ENCODE measurements at regions not wholly inside any gene's neighbourhood (a gene's known extent, or its start where the extent isn't known, plus 50 kb on each side); places are given as distances from the start of the nearest gene placed in this dataset.

DNA sequence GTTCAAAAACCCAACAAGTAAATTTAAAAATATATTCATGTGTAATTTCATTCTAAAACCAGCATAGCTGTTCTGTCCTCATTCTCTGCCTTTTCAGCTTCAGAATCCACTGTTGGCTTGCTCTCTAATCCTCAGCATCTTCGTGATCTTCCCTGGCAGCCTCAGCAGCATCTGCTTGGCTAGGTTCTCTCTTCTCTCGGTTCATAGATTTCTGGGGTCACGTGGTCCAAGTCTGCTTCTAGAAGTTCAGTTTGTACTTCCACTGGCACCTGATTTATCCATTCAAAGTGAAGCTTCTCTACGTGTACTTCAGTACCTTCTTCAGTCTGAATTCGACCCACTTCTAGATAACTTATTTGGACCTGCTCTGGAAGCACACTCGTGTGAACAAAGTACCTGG lies 245.7 kb downstream of the EPM2A start:
- Histone ChIP-seq H3K4me3 (ENCODE audit: low read depth, low read length) (no peak overlapping the region), H3K79me2 (ENCODE audit: control insufficient read depth, insufficient read depth, low read length, unreplicated experiment) (no peaks in the 10 kb centered on the region), H3K27ac (ENCODE audit: low read depth, low read length) (no peak overlapping the region), H3K27me3 (ENCODE audit: insufficient read depth, low read length) (peaks cover 14% of the 10 kb centered on the region; the same call in 1 of the 2 replicates), H2AFZ (ENCODE audit: low read length, unreplicated experiment) (no peak overlapping the region), H3K4me1 (ENCODE audit: control insufficient read depth, insufficient read depth, low read length, unreplicated experiment) (no peaks in the 10 kb centered on the region), H3K36me3 (ENCODE audit: insufficient read depth, low read length) (no peaks in the 10 kb centered on the region)

DNA sequence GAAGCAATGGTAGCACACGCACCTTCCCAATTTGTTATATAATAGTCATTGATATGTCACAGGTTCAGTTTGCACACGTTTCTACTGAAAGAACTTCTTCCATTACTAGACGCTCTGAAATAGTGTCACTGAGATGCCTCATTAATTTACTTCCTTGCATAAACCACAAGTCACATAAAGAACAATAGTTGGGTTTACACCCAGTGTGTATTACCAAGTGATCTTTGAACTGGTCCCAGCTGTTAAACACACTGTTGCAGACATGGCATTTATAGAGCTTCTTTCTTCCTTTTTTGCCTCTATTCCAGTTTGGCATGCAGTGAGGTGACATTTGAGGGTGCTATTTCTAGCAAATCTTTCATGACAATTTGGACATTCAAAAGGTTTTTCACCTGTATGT lies 245.3 kb downstream of the EPM2A start:
- Histone ChIP-seq H3K4me3 (ENCODE audit: low read depth, low read length) (no peak overlapping the region), H3K79me2 (ENCODE audit: control insufficient read depth, insufficient read depth, low read length, unreplicated experiment) (no peaks in the 10 kb centered on the region), H3K27me3 (ENCODE audit: insufficient read depth, low read length) (peaks cover 17% of the 10 kb centered on the region; the same call in 1 of the 2 replicates), H3K27ac (ENCODE audit: low read depth, low read length) (no peak overlapping the region), H2AFZ (ENCODE audit: low read length, unreplicated experiment) (no peak overlapping the region), H3K4me1 (ENCODE audit: control insufficient read depth, insufficient read depth, low read length, unreplicated experiment) (no peaks in the 10 kb centered on the region), H3K36me3 (ENCODE audit: insufficient read depth, low read length) (no peaks in the 10 kb centered on the region)

DNA sequence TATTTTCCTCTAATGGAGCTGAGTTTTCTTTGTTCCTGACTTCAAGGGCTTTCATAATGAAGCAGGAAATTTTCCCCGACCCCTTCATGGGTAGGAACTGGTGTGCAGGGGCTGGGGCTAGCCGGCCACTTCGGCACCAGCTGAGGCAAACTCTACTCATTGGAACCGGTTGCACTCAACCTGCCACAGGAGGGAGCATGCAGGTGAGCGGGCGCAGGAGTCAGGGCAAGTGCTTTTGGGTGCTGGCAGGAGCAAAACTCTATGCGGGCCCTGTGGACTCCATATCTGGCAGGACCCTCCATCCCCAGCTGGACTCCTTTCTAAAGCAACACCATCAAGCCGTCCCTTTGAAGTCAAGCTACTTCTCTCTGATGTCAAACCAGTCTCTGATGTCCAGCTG lies 244.2 kb downstream of the EPM2A start:
- H3K36me3 ChIP-seq (ENCODE audit: insufficient read depth, low read length) = no peaks in the 10 kb centered on the region
- no peak overlapping the region for H3K4me3 ChIP-seq (ENCODE audit: low read depth, low read length)
- peaks cover 17% of the 10 kb centered on the region; the same call in 1 of the 2 replicates for H3K27me3 ChIP-seq (ENCODE audit: insufficient read depth, low read length)
- H2AFZ ChIP-seq (ENCODE audit: low read length, unreplicated experiment) = no peak overlapping the region
- no peaks in the 10 kb centered on the region for H3K79me2 ChIP-seq (ENCODE audit: control insufficient read depth, insufficient read depth, low read length, unreplicated experiment)
- H3K4me1 ChIP-seq (ENCODE audit: control insufficient read depth, insufficient read depth, low read length, unreplicated experiment) = no peaks in the 10 kb centered on the region
- no peak overlapping the region for H3K27ac ChIP-seq (ENCODE audit: low read depth, low read length)

DNA sequence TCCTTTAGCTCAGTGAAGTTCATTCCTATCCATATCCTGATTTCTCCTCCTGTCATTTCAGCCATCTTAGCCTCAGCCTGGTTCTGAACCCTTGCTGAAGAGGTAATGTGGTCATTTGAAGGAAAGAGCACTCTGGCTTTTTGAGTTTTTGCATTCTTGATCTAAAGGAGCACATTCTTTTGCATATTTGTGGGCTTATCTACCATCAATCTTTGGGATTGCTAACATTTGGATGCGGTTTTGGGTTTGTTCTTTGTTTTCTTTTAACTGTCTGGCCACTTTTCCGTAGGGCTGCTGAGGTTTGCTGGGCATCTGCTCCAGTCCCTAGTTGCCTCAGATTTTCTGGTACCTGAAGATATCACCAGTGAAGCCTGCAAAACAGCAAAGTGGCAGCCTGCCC lies 238.3 kb downstream of the EPM2A start:
- Histone ChIP-seq H2AFZ (ENCODE audit: low read length, unreplicated experiment) (no peak overlapping the region), H3K27ac (ENCODE audit: low read depth, low read length) (no peak overlapping the region), H3K4me1 (ENCODE audit: control insufficient read depth, insufficient read depth, low read length, unreplicated experiment) (no peaks in the 10 kb centered on the region), H3K27me3 (ENCODE audit: insufficient read depth, low read length) (peaks cover 21% of the 10 kb centered on the region), H3K36me3 (ENCODE audit: insufficient read depth, low read length) (no peaks in the 10 kb centered on the region), H3K79me2 (ENCODE audit: control insufficient read depth, insufficient read depth, low read length, unreplicated experiment) (no peaks in the 10 kb centered on the region), H3K4me3 (ENCODE audit: low read depth, low read length) (no peak overlapping the region)

DNA sequence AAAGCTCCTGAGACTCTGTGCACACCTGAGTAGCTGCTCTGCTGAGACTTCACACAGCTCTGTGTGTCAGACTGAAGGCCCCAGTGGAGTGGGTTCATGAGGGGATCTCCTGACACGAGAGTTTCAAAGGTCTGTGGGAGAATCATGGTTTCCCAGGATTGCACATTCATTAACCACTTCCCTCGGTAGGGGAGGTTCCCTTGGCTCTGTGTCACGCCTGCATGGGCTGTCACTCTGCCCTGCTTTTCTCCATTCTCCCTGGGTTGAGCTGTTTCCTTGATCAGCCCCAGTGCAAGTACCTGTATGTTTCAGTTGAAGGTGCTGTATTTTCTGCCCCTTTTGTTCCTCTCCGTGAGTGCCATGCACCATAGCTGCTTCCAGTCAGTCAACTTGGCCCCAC lies 236.9 kb downstream of the EPM2A start:
- Histone ChIP-seq H3K4me1 (ENCODE audit: control insufficient read depth, insufficient read depth, low read length, unreplicated experiment) (no peaks in the 10 kb centered on the region), H2AFZ (ENCODE audit: low read length, unreplicated experiment) (no peak overlapping the region), H3K27me3 (ENCODE audit: insufficient read depth, low read length) (peaks cover 21% of the 10 kb centered on the region), H3K4me3 (ENCODE audit: low read depth, low read length) (no peak overlapping the region), H3K36me3 (ENCODE audit: insufficient read depth, low read length) (no peaks in the 10 kb centered on the region), H3K79me2 (ENCODE audit: control insufficient read depth, insufficient read depth, low read length, unreplicated experiment) (no peaks in the 10 kb centered on the region), H3K27ac (ENCODE audit: low read depth, low read length) (no peak overlapping the region)

DNA sequence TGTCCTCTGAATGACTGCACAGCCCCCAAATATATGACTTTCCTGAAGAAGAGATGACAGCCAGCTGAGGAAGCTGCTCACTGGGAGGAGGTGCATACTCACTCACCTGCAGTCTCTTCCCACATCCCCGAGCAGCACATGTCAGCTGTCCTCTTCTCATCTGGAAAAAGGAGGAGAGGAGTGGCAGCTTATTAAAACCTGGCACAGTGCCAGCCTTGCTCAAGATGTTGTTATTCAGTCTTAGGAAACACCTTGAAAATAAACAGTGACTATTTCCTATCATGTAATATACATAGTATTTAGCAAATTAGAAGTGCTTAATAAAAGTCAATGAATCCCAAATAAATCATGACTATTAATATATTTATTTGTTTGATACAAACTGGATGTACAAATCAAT lies 232.9 kb downstream of the EPM2A start:
- no peak overlapping the region for H3K4me3 ChIP-seq (ENCODE audit: low read depth, low read length)
- H3K27me3 ChIP-seq (ENCODE audit: insufficient read depth, low read length) = peaks cover 16% of the 10 kb centered on the region
- H3K27ac ChIP-seq (ENCODE audit: low read depth, low read length) = no peak overlapping the region
- no peaks in the 10 kb centered on the region for H3K79me2 ChIP-seq (ENCODE audit: control insufficient read depth, insufficient read depth, low read length, unreplicated experiment)
- H3K36me3 ChIP-seq (ENCODE audit: insufficient read depth, low read length) = no peaks in the 10 kb centered on the region
- H2AFZ ChIP-seq (ENCODE audit: low read length, unreplicated experiment) = no peak overlapping the region
- no peaks in the 10 kb centered on the region for H3K4me1 ChIP-seq (ENCODE audit: control insufficient read depth, insufficient read depth, low read length, unreplicated experiment)

DNA sequence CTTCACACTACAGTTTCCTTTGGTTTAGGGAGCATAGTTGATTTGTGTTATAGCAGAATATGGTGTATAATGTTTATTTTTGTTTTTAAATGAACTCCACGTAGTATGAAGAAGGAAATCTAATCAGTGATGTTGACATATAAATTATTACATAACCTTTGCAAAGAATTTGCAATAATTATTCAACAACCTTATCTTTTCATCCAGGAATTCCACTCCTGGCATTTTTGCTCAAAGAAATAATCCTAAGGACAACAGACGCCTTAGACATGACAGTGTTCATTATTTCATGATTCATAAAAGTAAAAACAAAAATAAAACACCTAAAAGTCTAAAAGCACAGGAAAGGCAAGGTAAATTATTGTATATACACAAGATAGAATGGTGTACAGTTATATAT lies 229.2 kb downstream of the EPM2A start:
- H3K79me2 ChIP-seq (ENCODE audit: control insufficient read depth, insufficient read depth, low read length, unreplicated experiment) = no peaks in the 10 kb centered on the region
- H3K4me1 ChIP-seq (ENCODE audit: control insufficient read depth, insufficient read depth, low read length, unreplicated experiment) = no peaks in the 10 kb centered on the region
- no peaks in the 10 kb centered on the region for H3K36me3 ChIP-seq (ENCODE audit: insufficient read depth, low read length)
- H3K4me3 ChIP-seq (ENCODE audit: low read depth, low read length) = no peak overlapping the region
- no peak overlapping the region for H2AFZ ChIP-seq (ENCODE audit: low read length, unreplicated experiment)
- no peak overlapping the region for H3K27ac ChIP-seq (ENCODE audit: low read depth, low read length)
- no peaks in the 10 kb centered on the region for H3K27me3 ChIP-seq (ENCODE audit: insufficient read depth, low read length)

DNA sequence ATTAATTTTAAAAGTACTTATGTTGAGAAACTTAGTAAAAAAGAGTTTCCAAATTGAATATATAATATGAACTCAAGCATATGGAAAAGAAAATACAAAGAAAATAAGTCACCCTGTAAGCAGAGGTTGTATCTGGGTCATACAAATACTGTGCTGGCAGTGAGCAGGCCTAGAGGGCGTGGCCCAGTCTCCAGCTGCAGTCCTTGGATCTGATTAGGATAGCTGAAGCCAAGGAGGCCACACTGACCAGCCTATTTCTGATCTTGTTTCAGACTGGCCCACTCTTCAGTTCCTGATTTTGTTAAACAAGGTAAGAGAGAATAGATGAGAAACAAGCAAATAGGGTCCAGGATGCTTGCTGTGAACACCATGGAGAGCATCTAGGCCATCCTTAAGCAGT lies 228.8 kb downstream of the EPM2A start:
- no peak overlapping the region for H3K4me3 ChIP-seq (ENCODE audit: low read depth, low read length)
- no peaks in the 10 kb centered on the region for H3K27me3 ChIP-seq (ENCODE audit: insufficient read depth, low read length)
- no peak overlapping the region for H3K27ac ChIP-seq (ENCODE audit: low read depth, low read length)
- no peaks in the 10 kb centered on the region for H3K4me1 ChIP-seq (ENCODE audit: control insufficient read depth, insufficient read depth, low read length, unreplicated experiment)
- no peaks in the 10 kb centered on the region for H3K79me2 ChIP-seq (ENCODE audit: control insufficient read depth, insufficient read depth, low read length, unreplicated experiment)
- H3K36me3 ChIP-seq (ENCODE audit: insufficient read depth, low read length) = no peaks in the 10 kb centered on the region
- no peak overlapping the region for H2AFZ ChIP-seq (ENCODE audit: low read length, unreplicated experiment)

DNA sequence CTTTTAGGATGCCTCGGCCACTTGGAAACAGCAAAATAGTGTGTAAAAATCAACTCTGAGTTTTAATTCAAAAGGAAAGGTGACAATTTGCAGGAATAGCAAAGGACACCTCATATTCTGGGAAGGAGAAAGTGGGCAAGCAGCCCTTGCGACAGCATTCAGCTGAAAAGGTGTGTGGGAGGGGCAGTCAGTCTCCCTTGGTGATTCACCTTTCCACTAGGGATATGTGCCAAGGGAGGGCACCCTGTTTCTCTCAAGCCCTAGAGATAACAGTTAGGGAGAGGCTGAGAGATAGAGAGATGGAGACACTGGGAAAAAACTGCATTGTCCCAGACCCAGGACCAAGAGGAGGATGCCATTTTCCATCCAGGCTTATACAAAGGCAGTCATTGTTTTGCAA lies 228.1 kb downstream of the EPM2A start:
- no peaks in the 10 kb centered on the region for H3K36me3 ChIP-seq (ENCODE audit: insufficient read depth, low read length)
- no peaks in the 10 kb centered on the region for H3K79me2 ChIP-seq (ENCODE audit: control insufficient read depth, insufficient read depth, low read length, unreplicated experiment)
- H3K27me3 ChIP-seq (ENCODE audit: insufficient read depth, low read length) = no peaks in the 10 kb centered on the region
- H2AFZ ChIP-seq (ENCODE audit: low read length, unreplicated experiment) = no peak overlapping the region
- no peak overlapping the region for H3K27ac ChIP-seq (ENCODE audit: low read depth, low read length)
- no peaks in the 10 kb centered on the region for H3K4me1 ChIP-seq (ENCODE audit: control insufficient read depth, insufficient read depth, low read length, unreplicated experiment)
- H3K4me3 ChIP-seq (ENCODE audit: low read depth, low read length) = no peak overlapping the region

DNA sequence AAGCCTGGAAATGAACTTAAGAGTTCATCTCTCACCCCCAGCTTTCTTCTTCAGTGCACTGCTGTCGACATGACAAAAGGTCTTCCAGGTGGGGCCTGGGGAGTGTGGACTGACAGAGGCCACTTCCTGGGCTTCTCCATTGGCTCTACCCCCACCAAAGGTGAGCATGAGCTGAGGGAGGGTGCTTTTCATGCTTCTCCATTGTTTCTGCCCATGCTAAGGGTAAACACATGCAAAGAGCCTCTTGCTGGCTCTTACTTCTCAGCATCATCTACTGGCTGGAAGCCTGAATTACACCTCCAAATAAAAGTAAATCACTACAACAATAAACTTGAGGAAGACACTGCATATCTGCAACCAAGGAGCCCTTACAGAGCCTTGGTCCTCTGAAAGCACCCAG lies 227.2 kb downstream of the EPM2A start:
- no peak overlapping the region for H3K4me3 ChIP-seq (ENCODE audit: low read depth, low read length)
- H3K27ac ChIP-seq (ENCODE audit: low read depth, low read length) = no peak overlapping the region
- no peak overlapping the region for H2AFZ ChIP-seq (ENCODE audit: low read length, unreplicated experiment)
- H3K27me3 ChIP-seq (ENCODE audit: insufficient read depth, low read length) = no peaks in the 10 kb centered on the region
- no peaks in the 10 kb centered on the region for H3K36me3 ChIP-seq (ENCODE audit: insufficient read depth, low read length)
- no peaks in the 10 kb centered on the region for H3K79me2 ChIP-seq (ENCODE audit: control insufficient read depth, insufficient read depth, low read length, unreplicated experiment)
- no peaks in the 10 kb centered on the region for H3K4me1 ChIP-seq (ENCODE audit: control insufficient read depth, insufficient read depth, low read length, unreplicated experiment)

DNA sequence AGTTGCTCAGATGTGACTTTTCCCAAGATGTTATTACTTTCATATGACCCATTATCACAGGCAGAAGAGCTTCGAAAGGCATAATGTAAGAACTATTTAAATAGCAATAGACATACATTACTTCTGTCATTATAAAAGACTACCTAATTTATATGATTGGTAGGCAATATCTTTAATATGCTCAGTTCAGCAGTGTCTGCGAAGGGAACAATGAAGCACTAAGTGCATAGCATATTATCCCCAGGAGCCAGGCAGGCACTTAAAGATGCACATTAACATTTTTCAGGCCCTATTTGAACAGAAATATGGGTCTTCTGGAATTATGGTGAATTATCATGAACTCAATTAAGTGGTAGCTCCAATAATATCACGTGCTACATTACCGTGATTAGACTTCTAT lies 217.8 kb downstream of the EPM2A start:
- no peaks in the 10 kb centered on the region for H3K36me3 ChIP-seq (ENCODE audit: insufficient read depth, low read length)
- no peaks in the 10 kb centered on the region for H3K79me2 ChIP-seq (ENCODE audit: control insufficient read depth, insufficient read depth, low read length, unreplicated experiment)
- H3K4me3 ChIP-seq (ENCODE audit: low read depth, low read length) = no peak overlapping the region
- no peaks in the 10 kb centered on the region; the same call in none of the 2 replicates for H3K27me3 ChIP-seq (ENCODE audit: insufficient read depth, low read length)
- H3K4me1 ChIP-seq (ENCODE audit: control insufficient read depth, insufficient read depth, low read length, unreplicated experiment) = no peaks in the 10 kb centered on the region
- H3K27ac ChIP-seq (ENCODE audit: low read depth, low read length) = no peak overlapping the region
- H2AFZ ChIP-seq (ENCODE audit: low read length, unreplicated experiment) = no peak overlapping the region

Data from ACC112 (cell line).